CD4-positive, alpha-beta T cell treated with Interleukin-1 beta for 1 hour (primary cell): ENCODE measurements at regions not wholly inside any gene's neighbourhood (a gene's known extent, or its start where the extent isn't known, plus 50 kb on each side); places are given as distances from the start of the nearest gene placed in this dataset.
"Not testable (repeated sequence)": the region's sequence is repeated elsewhere in the genome, so short reads cannot be mapped to it uniquely, and the experiment has no call there.

Experiments used
- DNase-seq, 2 donors: peaks; one replicate each; pipeline ENCODE4 v3.0.0-alpha.2; 2020 to 2022

DNA sequence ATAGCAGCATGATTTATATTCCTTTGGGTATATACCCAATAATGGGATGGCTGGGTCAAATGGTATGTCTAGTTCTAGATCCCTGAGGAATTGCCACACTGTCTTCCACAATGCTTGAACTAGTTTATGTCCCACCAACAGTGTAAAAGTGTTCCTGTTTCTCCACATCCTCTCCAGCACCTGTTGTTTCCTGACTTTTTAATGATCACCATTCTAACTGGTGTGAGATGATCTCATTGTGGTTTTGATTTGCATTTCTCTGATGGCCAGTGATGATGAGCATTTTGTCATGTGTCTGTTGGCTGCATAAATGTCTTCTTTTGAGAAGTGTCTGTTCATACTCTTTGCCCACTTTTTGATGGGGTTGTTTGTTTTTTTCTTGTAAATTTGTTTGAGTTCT is 54.0 kb upstream of the GPR89A start:
- DNase-seq: not testable (repeated sequence)

DNA sequence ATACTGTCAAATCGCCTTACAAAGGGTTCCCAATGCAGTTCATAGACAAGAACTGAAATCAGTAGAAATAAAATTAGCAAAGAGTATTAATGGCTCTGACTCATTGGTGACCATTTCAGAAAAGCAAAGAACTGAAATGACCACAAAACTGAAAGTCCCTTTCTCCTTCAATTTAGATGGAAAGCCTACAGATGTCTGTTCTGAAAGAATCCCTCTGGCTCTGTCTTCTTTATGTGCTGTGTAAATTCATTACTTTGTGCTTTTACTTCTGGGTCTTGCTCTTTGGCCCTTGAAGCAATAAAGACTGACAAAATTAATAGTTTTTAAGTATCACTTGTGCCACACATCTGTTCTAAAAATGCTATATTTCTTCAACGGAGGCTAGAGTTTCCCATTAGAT is 62.7 kb upstream of the GPR89A start:
- no peak for DNase-seq

DNA sequence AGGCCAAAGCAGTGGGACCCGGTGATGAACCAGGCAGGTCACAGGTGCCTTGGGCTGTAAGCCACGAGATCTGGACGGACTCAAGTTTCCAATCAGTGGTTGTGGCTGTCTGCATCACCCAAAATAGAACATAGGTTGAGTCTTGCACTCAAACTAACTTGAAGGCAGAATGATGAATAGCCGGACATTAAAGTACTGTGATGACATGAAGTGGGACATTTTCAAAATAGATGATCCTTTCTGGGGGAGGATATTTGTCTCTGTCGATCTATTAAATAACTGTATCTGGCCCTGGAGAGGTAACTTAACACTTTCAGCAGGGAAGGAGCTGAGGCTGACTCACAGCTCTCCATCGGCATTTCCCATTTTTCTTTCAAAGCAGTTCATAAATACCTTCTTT is 66.1 kb upstream of the GPR89A start:
- DNase-seq: not testable (repeated sequence)

DNA sequence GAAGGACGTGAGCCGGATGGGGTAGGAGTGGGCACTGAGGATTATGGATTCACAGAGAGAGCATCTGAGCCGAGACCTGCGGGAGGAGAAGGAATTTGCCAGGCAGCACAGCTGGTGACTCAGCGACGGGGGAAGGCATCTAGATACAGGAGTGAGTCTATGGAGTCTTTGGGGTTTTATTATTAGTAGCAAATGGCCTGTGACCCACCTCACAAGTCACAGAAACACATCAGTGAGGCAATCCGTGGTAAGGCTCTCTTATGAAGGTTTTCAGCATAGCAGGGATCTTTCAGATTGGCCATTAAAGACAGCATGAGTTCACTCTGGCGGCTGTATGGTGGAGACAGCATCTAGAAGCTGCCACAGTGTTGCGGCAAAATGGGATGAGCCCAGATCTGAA is 66.5 kb upstream of the GPR89A start:
- not testable (repeated sequence) for DNase-seq

DNA sequence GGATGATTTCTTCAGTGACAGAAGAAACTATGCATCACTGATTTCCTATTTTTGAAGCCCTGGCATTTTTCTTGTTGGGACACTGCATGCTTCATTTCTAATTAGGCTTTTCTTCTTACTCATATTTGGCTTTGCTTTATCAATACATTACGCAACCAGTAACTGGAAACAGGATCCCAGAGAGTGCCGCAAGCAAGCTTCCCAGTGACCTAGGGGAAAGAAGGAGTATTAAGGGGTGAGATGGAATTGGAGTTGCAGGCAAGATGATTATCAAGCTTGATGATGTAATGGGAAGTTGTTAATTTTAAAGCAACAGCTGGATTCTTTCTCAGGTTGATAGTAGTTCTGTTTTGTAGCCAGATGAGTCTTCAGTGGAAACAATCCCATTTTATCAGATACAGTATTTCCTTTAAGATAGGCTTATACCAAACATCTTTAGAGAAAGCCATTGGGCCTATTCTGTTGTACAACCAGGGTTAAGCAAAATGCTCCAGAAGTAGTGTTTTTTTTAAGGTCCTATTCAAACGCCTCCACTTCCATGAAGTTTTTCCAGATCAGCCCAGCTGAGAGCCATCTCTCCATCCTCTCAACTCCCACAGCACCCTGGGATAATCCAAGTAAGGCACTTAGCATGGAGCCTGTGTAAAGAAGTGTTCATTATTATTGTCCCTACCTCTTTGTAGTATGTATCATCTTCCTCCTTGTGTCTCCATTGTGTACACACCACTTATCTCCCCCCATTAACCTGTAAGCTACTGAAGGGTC is 69.5 kb upstream of the GPR89A start:
- not testable (repeated sequence) for DNase-seq

DNA sequence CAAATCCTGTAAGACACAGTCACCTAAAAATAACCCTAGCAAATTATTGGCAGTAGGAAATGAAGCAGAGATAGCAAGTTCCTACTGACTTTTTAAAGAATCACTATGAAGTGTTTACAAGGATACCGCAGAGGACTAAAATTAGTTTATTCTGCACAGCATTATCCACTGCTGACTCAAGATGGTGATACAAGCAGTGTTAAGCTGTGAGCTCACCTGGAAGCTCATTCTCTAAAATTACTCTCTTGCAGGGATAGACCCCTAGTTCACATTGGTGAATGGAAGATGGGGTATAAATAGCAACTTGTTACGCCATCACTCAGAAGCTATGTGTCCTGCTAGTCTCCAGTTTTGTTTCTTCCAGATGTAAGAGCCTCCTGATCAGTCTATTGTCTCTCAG is 70.8 kb upstream of the GPR89A start:
- DNase-seq: not testable (repeated sequence)

DNA sequence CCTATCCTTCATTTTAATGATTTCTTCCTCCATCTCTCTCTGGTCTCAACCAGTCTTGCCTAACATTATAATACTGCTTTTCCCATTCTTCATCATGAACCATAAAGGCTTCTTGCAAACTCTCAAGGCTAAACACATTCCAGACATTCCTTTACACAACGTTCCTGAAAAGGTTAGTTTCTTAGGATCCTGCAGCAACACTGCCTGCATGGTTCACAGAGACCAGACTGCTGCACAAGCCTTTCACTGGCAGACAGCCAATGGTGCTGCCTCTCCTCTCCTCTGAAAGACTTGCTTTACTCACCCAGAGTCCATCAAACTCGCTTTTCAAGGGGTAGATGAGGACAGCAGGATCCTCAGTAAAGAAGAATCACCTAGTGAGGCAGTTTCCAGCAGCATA is 72.3 kb upstream of the GPR89A start:
- not testable (repeated sequence) for DNase-seq

DNA sequence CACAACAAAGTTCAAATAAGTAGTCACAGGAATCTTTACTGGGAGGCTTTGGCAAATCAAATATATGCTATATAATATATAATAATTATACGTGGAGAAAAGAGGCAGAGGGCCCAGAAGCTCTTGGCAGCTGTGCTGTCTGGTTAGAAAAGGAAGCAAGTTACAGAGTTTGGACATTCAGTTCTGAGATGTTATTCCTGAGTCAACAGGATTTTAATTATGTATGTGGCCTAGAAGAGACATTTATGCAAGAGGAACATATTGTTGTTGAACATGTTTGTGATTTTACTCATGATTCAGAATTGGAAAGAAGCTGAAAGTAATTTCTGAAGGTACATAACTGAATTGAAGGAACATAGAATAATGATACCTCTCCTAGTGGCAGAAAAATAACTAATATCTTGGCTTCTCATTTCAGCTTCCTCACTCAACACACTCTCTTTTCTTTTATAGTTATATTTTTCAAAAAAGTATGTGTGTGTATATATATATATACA is 79.7 kb upstream of the GPR89A start:
- DNase-seq: not testable (repeated sequence)

DNA sequence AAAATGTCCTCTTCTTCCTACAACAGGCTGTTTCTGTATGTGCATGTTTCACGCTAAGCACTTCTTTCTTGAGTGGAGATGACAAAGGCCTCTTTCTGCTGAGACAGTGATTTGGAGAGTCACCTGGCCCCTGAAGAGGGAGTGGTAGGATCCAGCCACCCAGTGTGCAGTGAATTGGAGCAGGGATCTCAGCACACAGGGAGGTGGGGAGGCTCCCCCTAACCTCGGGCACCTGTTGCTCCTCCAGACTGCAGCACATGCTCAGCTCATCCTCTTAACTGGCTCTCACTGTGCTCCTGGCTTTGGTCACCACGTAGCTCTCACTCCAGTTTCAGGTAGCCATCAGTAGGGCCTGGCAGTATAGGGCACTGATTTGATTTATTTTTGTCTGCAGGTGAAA is 87.6 kb upstream of the GPR89A start:
- DNase-seq: not testable (repeated sequence)

DNA sequence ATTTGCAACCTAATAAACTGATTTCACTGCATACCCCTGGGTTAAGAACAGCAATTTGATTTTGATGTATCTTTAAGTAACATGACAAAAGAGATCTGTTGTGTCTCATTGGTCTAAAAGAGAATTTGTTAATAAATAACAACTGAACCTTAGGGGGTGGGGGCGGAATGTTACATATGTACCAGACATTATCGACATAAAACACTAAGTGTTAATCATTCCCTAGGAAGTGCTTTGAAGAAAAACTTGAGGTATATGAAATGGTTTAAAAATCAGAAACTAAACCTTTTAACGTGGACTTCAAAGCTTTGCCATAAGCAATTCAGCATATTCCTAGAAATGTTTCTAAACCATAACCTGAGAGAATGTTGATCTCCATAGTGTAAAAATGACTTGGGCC is 88.5 kb upstream of the GPR89A start:
- DNase-seq: not testable (repeated sequence)

DNA sequence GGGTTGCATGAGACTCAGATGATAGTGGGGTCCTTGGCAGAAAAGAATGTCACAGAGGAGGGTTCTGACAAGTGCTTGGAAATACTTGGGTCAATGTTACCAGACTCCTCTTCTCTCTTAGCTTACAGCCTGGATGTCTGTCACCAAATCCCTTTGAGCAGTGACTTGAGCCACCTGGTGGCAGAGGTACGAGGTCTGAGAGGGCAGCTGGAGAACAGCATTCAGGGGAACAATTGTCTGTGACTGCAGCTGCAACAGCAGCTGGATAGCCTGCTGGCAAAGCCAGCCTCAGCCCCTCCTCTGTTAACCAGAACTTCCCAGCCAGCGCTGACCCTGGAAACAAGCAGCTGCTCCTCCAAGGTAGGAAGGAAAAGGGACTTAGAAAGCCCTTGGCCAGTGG is 87.6 kb upstream of the NBPF20 start:
- DNase-seq: peak; percentile 1 to 11

DNA sequence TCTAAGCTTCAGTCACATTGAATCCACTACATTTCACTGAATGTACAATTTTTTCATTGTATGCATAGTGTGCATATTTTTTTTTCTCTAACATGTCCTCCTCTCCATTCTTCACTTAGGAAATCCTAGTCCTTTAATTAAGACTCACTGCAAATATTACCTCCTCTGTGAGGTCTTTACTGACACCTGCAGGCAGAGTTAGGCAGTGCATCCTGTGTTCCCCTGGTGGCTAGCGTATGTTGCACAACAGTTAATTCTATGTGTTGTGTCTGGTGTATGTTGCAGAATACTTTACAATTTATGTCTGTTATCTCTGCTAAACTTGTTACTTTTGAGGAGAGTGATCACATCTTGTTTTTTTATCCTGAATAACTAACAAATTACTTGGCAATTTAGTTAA is 82.7 kb upstream of the NBPF20 start:
- DNase-seq: not testable (repeated sequence)

DNA sequence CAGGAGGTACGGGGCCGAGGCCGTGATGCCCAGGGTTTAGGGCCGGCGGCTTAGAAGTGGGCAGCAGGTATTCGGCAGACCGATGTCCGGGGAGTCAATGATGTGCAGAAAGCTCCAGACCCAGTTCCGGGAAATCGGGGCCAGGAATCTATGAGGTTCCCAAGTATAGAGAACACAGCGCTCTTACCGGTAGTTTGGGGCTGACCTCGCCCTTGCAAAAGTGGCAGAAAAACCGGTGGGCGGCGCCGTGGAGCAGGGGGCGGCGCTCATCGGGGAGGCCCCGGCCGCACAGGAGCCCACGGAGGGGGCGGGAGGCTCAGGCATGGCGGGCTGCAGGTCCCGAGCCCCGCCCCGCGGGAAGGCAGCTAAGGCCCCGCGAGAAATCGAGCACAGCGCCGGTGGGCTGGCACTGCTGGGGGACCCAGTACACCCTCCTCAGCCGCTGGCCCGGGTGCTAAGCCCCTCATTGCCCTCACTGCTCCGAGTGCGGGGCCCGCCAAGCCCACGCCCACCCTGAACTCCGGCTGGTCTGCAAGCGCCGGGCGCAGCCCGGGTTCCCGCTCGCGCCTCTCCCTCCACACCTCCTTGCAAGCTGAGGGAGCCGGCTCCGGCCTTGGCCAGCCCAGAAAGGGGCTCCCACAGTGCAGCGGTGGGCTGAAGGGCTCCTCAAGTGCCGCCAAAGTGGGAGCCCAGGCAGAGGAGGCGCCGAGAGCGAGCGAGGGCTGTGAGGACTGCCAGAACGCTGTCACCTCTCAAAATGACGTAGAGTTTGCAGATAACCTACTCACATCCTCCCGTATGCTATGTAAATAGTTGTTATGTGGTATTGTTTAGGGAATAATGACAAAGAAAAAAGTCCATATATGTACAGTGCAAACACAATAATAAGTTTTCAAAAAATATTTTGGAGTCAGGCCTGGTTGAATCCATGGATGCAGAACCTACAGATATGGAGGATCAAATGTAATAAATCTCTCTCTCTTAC is 80.6 kb upstream of the NBPF20 start:
- not testable (repeated sequence) for DNase-seq

DNA sequence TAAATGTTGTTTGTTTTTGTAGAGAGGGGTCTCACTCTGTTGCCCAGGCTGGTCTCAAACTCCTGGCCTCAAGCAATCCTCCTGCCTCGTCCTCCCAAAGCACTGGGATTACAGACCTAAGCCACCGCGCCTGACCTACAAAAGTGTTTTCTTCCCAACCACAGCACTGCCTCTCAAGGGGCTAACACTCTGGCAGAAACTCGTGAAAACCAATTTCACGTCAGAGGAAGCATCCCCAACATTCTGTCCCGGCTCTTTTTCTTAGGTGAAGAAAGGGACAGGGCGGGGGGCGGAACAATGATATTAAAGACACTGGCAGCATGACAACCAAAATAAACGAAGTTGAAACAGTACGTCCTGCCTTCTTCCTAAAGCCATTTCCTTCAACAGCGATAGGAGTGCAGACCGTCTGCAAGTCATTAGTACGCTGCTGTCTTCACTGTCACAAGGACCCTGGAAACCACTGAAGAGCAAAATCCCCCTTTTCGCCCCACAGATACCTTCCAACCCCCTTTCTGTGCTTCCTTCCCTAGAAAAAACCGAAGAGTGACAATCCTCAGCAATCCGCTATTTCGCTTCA is 79.5 kb upstream of the NBPF20 start:
- not testable (repeated sequence) for DNase-seq

DNA sequence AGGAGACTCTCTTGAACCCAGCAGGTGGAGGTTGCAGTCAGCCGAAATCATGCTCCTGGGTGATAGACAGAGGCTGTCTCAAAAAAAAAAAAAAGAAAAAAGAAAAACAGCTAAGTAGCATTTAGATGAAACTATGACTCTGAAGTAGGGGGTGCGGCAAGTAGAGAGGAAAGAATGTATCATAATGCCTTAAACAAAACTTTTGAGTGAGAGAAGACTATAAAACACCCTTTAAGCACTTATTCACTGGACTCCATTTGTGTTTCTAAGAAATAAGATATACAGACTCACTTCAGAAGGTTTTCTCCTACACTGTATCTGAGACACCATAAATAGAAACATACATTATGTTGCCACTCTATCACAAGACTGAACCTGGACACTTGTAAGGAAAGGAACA is 78.9 kb upstream of the NBPF20 start:
- DNase-seq: not testable (repeated sequence)

DNA sequence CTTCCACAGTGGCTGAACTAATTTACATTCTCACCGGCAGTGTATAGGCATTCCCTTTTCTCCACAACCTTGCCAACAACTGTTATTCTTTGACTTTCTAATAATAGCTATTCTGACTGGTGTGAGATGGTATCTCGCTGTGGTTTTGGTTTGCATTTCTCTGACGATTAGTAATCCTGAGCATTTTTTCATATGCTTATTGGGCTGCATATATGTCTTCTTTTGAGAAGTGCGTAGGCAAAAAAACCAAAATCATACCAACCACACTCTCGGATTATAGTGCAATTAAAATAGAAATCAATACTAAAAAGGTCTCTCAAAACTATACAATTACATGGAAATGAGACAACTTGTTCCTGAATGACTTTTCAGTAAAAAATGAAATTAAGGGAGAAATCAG is 74.8 kb upstream of the NBPF20 start:
- not testable (repeated sequence) for DNase-seq

DNA sequence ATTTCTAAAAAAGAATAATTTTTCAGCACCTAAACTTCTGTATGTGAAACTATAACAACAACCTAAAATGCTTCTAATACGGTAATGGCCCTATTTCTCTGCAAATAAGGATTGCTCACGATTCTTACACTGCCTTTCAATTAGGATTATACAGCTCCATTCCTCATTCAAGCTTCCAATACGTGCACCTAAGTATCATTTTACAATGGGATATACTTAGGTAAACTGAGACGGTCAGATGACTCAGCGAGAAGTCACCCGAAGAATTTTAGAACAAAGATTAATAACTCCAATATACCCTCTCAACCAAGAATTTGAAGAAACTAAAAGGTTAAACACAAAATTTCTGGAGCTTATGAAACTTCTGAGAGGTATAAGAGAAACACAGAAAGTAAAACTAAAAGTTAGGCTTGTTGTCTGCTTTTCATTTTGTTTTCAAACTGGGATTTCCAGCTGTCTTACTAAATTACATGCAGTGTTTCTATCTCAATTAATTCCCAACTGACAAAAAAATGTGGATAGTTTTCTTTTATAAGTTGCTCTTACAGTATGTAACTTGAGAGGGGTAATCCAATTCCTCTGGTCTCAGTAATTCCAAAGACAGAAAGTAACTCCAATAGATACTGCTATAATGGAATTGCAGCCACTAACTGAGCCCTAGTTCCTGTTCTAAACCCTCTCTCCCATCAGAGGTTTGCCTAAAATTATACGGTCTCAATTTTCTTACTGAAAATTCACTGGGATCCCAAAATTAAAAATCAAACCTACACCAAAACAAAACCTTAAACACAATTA is 69.9 kb upstream of the NBPF20 start:
- not testable (repeated sequence) for DNase-seq

DNA sequence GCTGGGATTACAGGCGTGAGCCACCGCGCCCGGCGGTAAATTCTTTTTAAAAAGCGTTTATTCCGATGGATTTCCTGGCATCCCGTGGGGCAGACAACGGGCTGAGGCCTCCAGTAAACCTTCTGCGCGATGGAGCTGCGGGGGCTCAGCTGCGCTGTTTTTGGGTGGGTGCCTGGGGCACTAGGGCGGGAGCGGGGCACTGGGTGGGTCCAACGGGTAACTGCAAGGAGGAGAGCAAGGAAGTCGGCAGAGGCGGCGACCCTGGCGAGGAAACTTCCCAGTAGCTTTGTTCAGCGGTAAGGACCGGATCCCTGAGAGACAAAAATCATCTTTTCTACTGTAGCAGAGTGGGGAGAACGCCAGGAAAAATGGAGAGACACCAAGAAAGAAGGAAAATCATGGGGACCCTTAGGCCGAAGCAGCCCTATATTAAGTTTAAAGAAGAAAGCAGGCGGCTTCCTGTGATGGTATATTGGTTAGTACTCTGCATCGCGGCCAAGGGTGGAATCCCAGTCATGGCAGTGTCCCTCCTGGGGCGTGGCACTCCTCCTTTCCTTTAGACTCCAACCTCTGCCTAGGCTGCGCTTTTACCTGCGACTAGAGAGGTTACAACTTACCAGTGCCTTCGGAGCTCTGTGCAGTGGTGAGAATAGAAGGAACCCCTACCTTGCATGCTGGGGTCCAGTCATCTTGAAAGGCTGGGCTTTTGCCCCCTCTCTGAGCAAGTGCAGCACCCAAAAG is 63.0 kb upstream of the NBPF20 start:
- not testable (repeated sequence) for DNase-seq

DNA sequence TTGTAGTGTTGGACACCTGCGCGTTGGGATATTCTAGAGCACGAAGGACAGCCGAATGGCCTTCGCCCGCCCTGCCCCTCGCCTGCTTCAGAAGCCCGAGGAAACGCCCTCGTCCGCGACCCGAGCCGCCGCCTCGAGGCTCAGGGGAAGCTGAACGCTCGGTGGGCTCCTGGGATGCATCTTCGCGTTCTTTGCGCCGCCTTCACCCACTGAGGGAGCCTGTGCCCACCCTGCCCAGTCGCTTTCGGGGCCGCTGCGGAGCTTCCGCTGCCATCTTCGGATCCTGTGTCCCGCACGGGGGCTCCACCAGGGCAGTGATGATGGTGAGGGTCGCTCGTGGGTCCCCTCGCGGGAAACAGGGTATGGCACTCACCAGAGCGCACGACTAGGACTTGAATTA is 61.8 kb upstream of the NBPF20 start:
- DNase-seq: not testable (repeated sequence)

DNA sequence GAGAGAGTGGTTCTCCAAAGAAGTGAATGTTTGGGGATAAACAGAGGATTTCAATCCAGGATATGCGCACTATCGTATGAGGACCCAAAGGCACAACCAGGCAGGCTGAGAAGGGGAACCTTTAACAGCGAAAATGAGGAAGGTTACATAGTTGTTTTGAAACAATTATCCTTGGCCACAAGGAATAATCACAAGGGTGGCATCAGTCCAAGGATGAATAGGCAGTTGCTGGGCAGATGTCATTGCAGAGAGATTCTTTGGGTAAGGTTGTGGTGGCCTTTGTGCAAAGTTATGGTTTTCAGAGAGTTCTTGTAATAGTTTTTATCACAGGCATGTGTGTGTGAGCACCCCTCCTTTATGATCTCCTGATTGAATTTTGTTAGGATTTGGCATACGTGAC is 58.9 kb upstream of the NBPF20 start:
- DNase-seq: not testable (repeated sequence)

DNA sequence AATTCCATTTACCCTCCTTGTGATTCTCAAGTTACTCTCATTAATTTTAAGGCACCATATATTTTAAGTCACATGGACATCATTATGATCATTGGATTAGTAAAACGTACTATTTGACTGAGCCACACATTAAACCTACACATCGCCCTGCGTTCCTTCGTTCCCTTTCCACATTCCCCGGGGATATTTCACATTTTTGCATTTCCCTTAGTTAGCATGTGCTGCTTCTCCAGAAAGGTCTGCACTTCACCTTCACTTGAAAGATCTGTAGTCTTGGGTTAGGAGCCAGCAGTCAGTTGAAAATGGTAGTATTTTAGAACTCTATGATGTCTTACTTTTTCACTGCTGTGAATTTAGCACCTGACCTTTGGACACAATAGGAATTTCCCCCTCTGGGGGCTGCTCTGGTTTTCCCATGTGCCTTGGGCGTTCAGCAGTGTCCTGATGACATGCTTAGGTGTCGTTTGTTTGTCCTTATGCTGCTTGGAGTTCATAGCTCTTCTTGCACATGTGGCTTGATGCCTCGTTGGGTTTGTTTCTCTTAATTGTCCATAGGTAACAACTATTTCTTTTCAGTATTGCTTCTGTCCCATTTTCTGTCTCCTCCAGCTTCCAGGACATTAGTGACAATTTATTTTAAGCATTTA is 56.9 kb upstream of the NBPF20 start:
- DNase-seq: not testable (repeated sequence)
